Common myeloid progenitor, CD34-positive (primary cell): ENCODE measurements at regions not wholly inside any gene's neighbourhood (a gene's known extent, or its start where the extent isn't known, plus 50 kb on each side); places are given as distances from the start of the nearest gene placed in this dataset.
"Not testable (repeated sequence)": the region's sequence is repeated elsewhere in the genome, so short reads cannot be mapped to it uniquely, and the experiment has no call there.

Experiments
- CTCF ChIA-PET: fragments of 350-600 bp; sonication (Branson Sonifier 250); formaldehyde crosslinking; loops from one replicate; lab custom pipeline; 2021; ENCODE audit warnings: antibody characterized with exemption; lab: Charles Lee
- POLR2A ChIA-PET: fragments of 350-600 bp; sonication (Branson Sonifier 250); formaldehyde crosslinking; loops from one replicate; lab custom pipeline; 2021; ENCODE audit warnings: antibody characterized with exemption; lab: Charles Lee
- DNase-seq, 3 donors: peaks; one replicate each; pipeline versions ENCODE4 v3.0.0 to v3.0.0-alpha.2; 2013
- H3K27ac ChIP-seq, 2 experiments: 1 replicate in 1 of 2; 2 replicates in 1 of 2; pipeline ENCODE4 v1.7.0; 2013; ENCODE audit warnings: inconsistent platforms in 2 of 2, low read length in 2 of 2, mild to moderate bottlenecking in 2 of 2, low read depth in 1 of 2, moderate library complexity in 1 of 2; ENCODE audit not compliant: severe bottlenecking in 2 of 2, insufficient read depth in 1 of 2, poor library complexity in 1 of 2
- H3K27me3 ChIP-seq, 5 experiments: replicated peaks in 2 of 5; 1 replicate in 3 of 5; 2 replicates in 2 of 5; pipeline versions ENCODE4 v1.6.1 to v1.7.0; 2013; ENCODE audit warnings: low read length in 4 of 5, mild to moderate bottlenecking in 2 of 5, moderate library complexity in 2 of 5, inconsistent platforms in 1 of 5; ENCODE audit not compliant: insufficient read depth in 5 of 5, control insufficient read depth in 4 of 5
- H3K36me3 ChIP-seq, 4 experiments: 1 replicate in 2 of 4; 2 replicates in 2 of 4; pipeline versions ENCODE4 v1.6.1 to v1.7.0; 2013; ENCODE audit warnings: low read length in 3 of 4, control low read depth in 1 of 4, mild to moderate bottlenecking in 1 of 4; ENCODE audit not compliant: control insufficient read depth in 4 of 4, insufficient read depth in 4 of 4
- H3K4me1 ChIP-seq, 4 experiments: 1 replicate in 3 of 4; 2 replicates in 1 of 4; pipeline versions ENCODE4 v1.6.1 to v1.7.1; 2013; ENCODE audit warnings: low read length in 3 of 4, mild to moderate bottlenecking in 3 of 4, control low read depth in 1 of 4, inconsistent platforms in 1 of 4, moderate library complexity in 1 of 4; ENCODE audit not compliant: control insufficient read depth in 4 of 4, insufficient read depth in 4 of 4; ENCODE audit errors: control extremely low read depth in 1 of 4
- H3K4me3 ChIP-seq, 7 experiments: 1 replicate in 4 of 7; 2 replicates in 3 of 7; pipeline versions ENCODE4 v1.5.1 to v1.7.0; 2013; ENCODE audit warnings: mild to moderate bottlenecking in 7 of 7, low read length in 6 of 7, moderate library complexity in 6 of 7, inconsistent platforms in 2 of 7, low read depth in 2 of 7, control low read depth in 1 of 7; ENCODE audit not compliant: insufficient read depth in 4 of 7, control insufficient read depth in 1 of 7; ENCODE audit errors: extremely low read depth in 1 of 7
- H3K9me3 ChIP-seq, 5 experiments: 1 replicate in 4 of 5; 2 replicates in 1 of 5; pipeline versions ENCODE4 v1.6.1 to v1.7.1; 2013; ENCODE audit warnings: low read length in 4 of 5, mild to moderate bottlenecking in 2 of 5, inconsistent platforms in 1 of 5, low read depth in 1 of 5, moderate library complexity in 1 of 5; ENCODE audit not compliant: control insufficient read depth in 4 of 5, insufficient read depth in 2 of 5; ENCODE audit errors: control extremely low read depth in 1 of 5
- WGBS: methylation state at CpG from one replicate; pipeline ENCODE4 v1.1.5; 2013; ENCODE audit not compliant: insufficient coverage; 5-methylcytosine and 5-hydroxymethylcytosine counted together

- DNase-seq, H3K27me3 ChIP-seq, POLR2A ChIA-PET, H3K4me3 ChIP-seq, H3K27ac ChIP-seq, H3K4me1 ChIP-seq, CTCF ChIA-PET, H3K36me3 ChIP-seq: not testable (repeated sequence)
- WGBS, result 92% methylated on average over 2 of the region's 2 CpGs
- H3K9me3 ChIP-seq, result peaks cover 1 to 10% (median 7%) of the 10 kb centered on the region in 5 experiments
Measured at GRCh38 chr5:74522838-74523237, 117.7 kb downstream of the ENC1 start.

- H3K4me1 ChIP-seq, result no peaks in the 10 kb centered on the region
- H3K36me3 ChIP-seq, result no peaks in the 10 kb centered on the region
- H3K4me3 ChIP-seq, result no peak overlapping the region
- WGBS, result 100% methylated on average over 2 of the region's 3 CpGs
- POLR2A ChIA-PET, result no interaction called here
- peaks cover 1 to 10% (median 7%) of the 10 kb centered on the region in 5 experiments for H3K9me3 ChIP-seq
- no peak for DNase-seq
- CTCF ChIA-PET, result no interaction called here
- H3K27me3 ChIP-seq, result no peaks in the 10 kb centered on the region
- H3K27ac ChIP-seq, result no peak overlapping the region
Measured at GRCh38 chr5:74521401-74521800, 119.1 kb downstream of the ENC1 start.

- Histone ChIP-seq H3K27ac (no peak overlapping the region), H3K4me3 (no peak overlapping the region), H3K9me3 (peaks cover 0 to 8% (median 6%) of the 10 kb centered on the region in 5 experiments), H3K27me3 (no peaks in the 10 kb centered on the region), H3K4me1 (no peaks in the 10 kb centered on the region), H3K36me3 (no peaks in the 10 kb centered on the region)
- DNase-seq, result no peak
- CTCF ChIA-PET, result no interaction called here
- 95% methylated on average over 4 of the region's 4 CpGs for WGBS
- POLR2A ChIA-PET, result no interaction called here
Measured at GRCh38 chr5:74519679-74520078, 120.8 kb downstream of the ENC1 start.

- Histone ChIP-seq H3K27ac (no peak overlapping the region), H3K27me3 (no peaks in the 10 kb centered on the region), H3K36me3 (no peaks in the 10 kb centered on the region), H3K4me3 (no peak overlapping the region), H3K9me3 (peaks cover 0 to 5% (median 4%) of the 10 kb centered on the region in 5 experiments), H3K4me1 (no peaks in the 10 kb centered on the region)
- no peak for DNase-seq
- POLR2A ChIA-PET, result no interaction called here
- 96% methylated on average over 3 of the region's 7 CpGs for WGBS
- CTCF ChIA-PET, result no interaction called here
Measured at GRCh38 chr5:74519161-74519571, 121.4 kb downstream of the ENC1 start.

GRCh38 chr5:74517700-74518099, 122.8 kb downstream of the ENC1 start:
- H3K4me3 ChIP-seq, result no peak overlapping the region
- ChIA-PET CTCF (no interaction called here), POLR2A (no interaction called here)
- no peaks in the 10 kb centered on the region for H3K4me1 ChIP-seq
- no peak overlapping the region for H3K27ac ChIP-seq
- H3K36me3 ChIP-seq, result no peaks in the 10 kb centered on the region
- peaks cover 0 to 1% (median 0%) of the 10 kb centered on the region in 5 experiments for H3K9me3 ChIP-seq
- H3K27me3 ChIP-seq, result no peaks in the 10 kb centered on the region
- DNase-seq, result no peak

GRCh38 chr5:74516211-74516636, 124.3 kb downstream of the ENC1 start:
- no peak overlapping the region for H3K4me3 ChIP-seq
- WGBS, result 80% methylated on average over 1 of the region's 2 CpGs
- H3K27ac ChIP-seq, result no peak overlapping the region
- POLR2A ChIA-PET, result no interaction called here
- CTCF ChIA-PET, result no interaction called here
- H3K36me3 ChIP-seq, result no peaks in the 10 kb centered on the region
- no peak for DNase-seq
- H3K27me3 ChIP-seq, result no peaks in the 10 kb centered on the region
- no peaks in the 10 kb centered on the region for H3K4me1 ChIP-seq
- H3K9me3 ChIP-seq, result no peaks in the 10 kb centered on the region

GRCh38 chr5:74514888-74515551, 125.5 kb downstream of the ENC1 start:
- DNase-seq, result no peak
- WGBS, result 98% methylated on average over 4 of the region's 4 CpGs
- Histone ChIP-seq H3K4me3 (no peak overlapping the region), H3K36me3 (no peaks in the 10 kb centered on the region), H3K9me3 (no peaks in the 10 kb centered on the region), H3K4me1 (no peaks in the 10 kb centered on the region), H3K27ac (no peak overlapping the region), H3K27me3 (no peaks in the 10 kb centered on the region)
- ChIA-PET CTCF (no interaction called here), POLR2A (no interaction called here)
